ENCODE measurements at regions not wholly inside any gene's neighbourhood (a gene's known extent, or its start where the extent isn't known, plus 50 kb on each side); places are given as distances from the start of the nearest gene placed in this dataset.

- TF ChIP-seq TSHZ2 (CRISPR knock-in tag; IDR thresholded peaks at IDR 0.05) (no peak), PATZ1 (CRISPR knock-in tag; IDR thresholded peaks at IDR 0.05; ENCODE audit: borderline replicate concordance) (no peak), BACH2 (CRISPR knock-in tag; IDR thresholded peaks at IDR 0.05; ENCODE audit: borderline replicate concordance) (no peak), ARNTL (CRISPR knock-in tag; IDR thresholded peaks at IDR 0.05; ENCODE audit: borderline replicate concordance, low read depth) (no peak), ZC3H10 (CRISPR knock-in tag; IDR thresholded peaks at IDR 0.05) (no peak), CREB5 (CRISPR knock-in tag; IDR thresholded peaks at IDR 0.05; ENCODE audit: low read depth) (no peak), CSDC2 (CRISPR knock-in tag; IDR thresholded peaks at IDR 0.05) (no peak), POU6F1 (CRISPR knock-in tag; IDR thresholded peaks at IDR 0.05; ENCODE audit: borderline replicate concordance, low read depth) (no peak), ZFP3 (CRISPR knock-in tag; IDR thresholded peaks at IDR 0.05) (no peak), ESRRG (CRISPR knock-in tag; IDR thresholded peaks at IDR 0.05) (no peak), ISL1 (CRISPR knock-in tag; IDR thresholded peaks at IDR 0.05) (no peak), ZNF8 (CRISPR knock-in tag; IDR thresholded peaks at IDR 0.05) (no peak), CSRNP3 (CRISPR knock-in tag; IDR thresholded peaks at IDR 0.05) (no peak)
These were observed 506.8 kb upstream of the ATXN8OS start for GRCh38 chr13:69600811-69601210.
